Fibroblast of lung (primary cell): ENCODE measurements at regions not wholly inside any gene's neighbourhood (a gene's known extent, or its start where the extent isn't known, plus 50 kb on each side); places are given as distances from the start of the nearest gene placed in this dataset.

Experiments used
- EZH2 ChIP-seq: IDR thresholded peaks from 2 replicates; pipeline ENCODE4 v1.5.1; 2012; ENCODE audit warnings: low read length, control low read depth, mild to moderate bottlenecking; ENCODE audit errors: missing control alignments
- TF ChIP-seq, protein P1 (sequence below), 2 donors: IDR thresholded peaks in 1 of 2; conservative IDR thresholded peaks in 1 of 2; 1 replicate in 1 of 2; 2 replicates in 1 of 2; pipeline ENCODE4 v1.5.1; 2011 to 2012; ENCODE audit warnings: low read length in 2 of 2, control low read depth in 1 of 2, inconsistent platforms in 1 of 2, low read depth in 1 of 2, mild to moderate bottlenecking in 1 of 2

DNA sequence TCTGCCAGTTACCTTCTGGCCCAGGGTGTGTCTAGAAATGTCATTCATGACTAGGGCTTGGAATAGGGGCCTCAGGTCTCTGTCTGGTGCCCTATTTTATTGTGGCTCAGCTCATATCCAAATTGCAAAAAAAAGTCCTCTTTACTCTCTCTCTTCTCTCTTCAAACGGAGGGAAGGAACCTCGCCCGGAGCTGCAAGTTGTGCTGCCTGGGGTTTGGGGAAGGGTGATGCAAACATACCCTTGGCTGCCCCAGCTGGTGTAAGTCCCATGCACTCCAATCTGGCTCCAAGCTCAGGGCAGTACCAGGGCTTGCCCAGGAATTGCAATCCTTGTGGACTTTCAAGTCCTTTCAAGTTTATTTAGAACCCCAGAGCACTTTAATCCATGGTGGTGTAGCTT, 549.6 kb downstream of the PCDH17 start:
- TF ChIP-seq, protein P1, sequence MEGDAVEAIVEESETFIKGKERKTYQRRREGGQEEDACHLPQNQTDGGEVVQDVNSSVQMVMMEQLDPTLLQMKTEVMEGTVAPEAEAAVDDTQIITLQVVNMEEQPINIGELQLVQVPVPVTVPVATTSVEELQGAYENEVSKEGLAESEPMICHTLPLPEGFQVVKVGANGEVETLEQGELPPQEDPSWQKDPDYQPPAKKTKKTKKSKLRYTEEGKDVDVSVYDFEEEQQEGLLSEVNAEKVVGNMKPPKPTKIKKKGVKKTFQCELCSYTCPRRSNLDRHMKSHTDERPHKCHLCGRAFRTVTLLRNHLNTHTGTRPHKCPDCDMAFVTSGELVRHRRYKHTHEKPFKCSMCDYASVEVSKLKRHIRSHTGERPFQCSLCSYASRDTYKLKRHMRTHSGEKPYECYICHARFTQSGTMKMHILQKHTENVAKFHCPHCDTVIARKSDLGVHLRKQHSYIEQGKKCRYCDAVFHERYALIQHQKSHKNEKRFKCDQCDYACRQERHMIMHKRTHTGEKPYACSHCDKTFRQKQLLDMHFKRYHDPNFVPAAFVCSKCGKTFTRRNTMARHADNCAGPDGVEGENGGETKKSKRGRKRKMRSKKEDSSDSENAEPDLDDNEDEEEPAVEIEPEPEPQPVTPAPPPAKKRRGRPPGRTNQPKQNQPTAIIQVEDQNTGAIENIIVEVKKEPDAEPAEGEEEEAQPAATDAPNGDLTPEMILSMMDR (conservative IDR thresholded peaks at IDR 0.05 in 1 of 2, IDR thresholded peaks at IDR 0.05 in 1 of 2; ENCODE audit: low read depth in 1 of 2, low read length in 2 of 2) = no peak
- TF ChIP-seq EZH2 = no peak
